Loucy (cell line): ENCODE measurements at regions not wholly inside any gene's neighbourhood (a gene's known extent, or its start where the extent isn't known, plus 50 kb on each side); places are given as distances from the start of the nearest gene placed in this dataset.

Experiments
- EZH2phosphoT487 ChIP-seq: fragments of 200-600 bp; IDR thresholded peaks from 2 replicates; pipeline ENCODE4 v1.6.1; 2018; ENCODE audit warnings: antibody characterized with exemption, mild to moderate bottlenecking, moderate library complexity, borderline replicate concordance
- TF ChIP-seq, protein P1 (sequence below): fragments of 200-600 bp; sonication (generic); conservative IDR thresholded peaks from 2 replicates; pipeline ENCODE4 v1.5.1; 2014; ENCODE audit warnings: mild to moderate bottlenecking, antibody characterized with exemption, low read length

GRCh38 chr11:70605468-70605815 is 207.1 kb downstream of the CTTN start:
- TF ChIP-seq, protein P1, sequence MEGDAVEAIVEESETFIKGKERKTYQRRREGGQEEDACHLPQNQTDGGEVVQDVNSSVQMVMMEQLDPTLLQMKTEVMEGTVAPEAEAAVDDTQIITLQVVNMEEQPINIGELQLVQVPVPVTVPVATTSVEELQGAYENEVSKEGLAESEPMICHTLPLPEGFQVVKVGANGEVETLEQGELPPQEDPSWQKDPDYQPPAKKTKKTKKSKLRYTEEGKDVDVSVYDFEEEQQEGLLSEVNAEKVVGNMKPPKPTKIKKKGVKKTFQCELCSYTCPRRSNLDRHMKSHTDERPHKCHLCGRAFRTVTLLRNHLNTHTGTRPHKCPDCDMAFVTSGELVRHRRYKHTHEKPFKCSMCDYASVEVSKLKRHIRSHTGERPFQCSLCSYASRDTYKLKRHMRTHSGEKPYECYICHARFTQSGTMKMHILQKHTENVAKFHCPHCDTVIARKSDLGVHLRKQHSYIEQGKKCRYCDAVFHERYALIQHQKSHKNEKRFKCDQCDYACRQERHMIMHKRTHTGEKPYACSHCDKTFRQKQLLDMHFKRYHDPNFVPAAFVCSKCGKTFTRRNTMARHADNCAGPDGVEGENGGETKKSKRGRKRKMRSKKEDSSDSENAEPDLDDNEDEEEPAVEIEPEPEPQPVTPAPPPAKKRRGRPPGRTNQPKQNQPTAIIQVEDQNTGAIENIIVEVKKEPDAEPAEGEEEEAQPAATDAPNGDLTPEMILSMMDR: no peak
- no peak for TF ChIP-seq EZH2phosphoT487
